ENCODE measurements at regions not wholly inside any gene's neighbourhood (a gene's known extent, or its start where the extent isn't known, plus 50 kb on each side); places are given as distances from the start of the nearest gene placed in this dataset.
A peak's percentile ranks its signal among the peaks of the same experiment; 100 is the strongest.

GRCh38 chr14:51487848-51488247 lies 163.9 kb upstream of the FRMD6 start:
- no peak overlapping the region for H3K9ac ChIP-seq (ENCODE audit: low read depth, low read length, poor library complexity, severe bottlenecking)

GRCh38 chr14:51488569-51489220 lies 163.0 kb upstream of the FRMD6 start:
- no peaks in the 10 kb centered on the region for H3K9me2 ChIP-seq (replicated peaks; ENCODE audit: low read depth, low read length)
- no peak for TF ChIP-seq EZH2phosphoT487 (IDR thresholded peaks at IDR 0.05; ENCODE audit: borderline replicate concordance)
- TF ChIP-seq, protein P1, sequence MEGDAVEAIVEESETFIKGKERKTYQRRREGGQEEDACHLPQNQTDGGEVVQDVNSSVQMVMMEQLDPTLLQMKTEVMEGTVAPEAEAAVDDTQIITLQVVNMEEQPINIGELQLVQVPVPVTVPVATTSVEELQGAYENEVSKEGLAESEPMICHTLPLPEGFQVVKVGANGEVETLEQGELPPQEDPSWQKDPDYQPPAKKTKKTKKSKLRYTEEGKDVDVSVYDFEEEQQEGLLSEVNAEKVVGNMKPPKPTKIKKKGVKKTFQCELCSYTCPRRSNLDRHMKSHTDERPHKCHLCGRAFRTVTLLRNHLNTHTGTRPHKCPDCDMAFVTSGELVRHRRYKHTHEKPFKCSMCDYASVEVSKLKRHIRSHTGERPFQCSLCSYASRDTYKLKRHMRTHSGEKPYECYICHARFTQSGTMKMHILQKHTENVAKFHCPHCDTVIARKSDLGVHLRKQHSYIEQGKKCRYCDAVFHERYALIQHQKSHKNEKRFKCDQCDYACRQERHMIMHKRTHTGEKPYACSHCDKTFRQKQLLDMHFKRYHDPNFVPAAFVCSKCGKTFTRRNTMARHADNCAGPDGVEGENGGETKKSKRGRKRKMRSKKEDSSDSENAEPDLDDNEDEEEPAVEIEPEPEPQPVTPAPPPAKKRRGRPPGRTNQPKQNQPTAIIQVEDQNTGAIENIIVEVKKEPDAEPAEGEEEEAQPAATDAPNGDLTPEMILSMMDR (conservative IDR thresholded peaks at IDR 0.05; ENCODE audit: low read length) = no peak
- no peaks in the 10 kb centered on the region for H3K36me3 ChIP-seq (ENCODE audit: insufficient read depth, low read length)
- H3K4me3 ChIP-seq (ENCODE audit: low read length, poor library complexity, severe bottlenecking) = no peak overlapping the region
- no peak overlapping the region for H2AFZ ChIP-seq (ENCODE audit: low read length)
- H3K4me1 ChIP-seq (ENCODE audit: insufficient read depth, low read length, poor library complexity, severe bottlenecking) = no peaks in the 10 kb centered on the region
- H3K79me2 ChIP-seq (ENCODE audit: insufficient read depth, low read length) = no peaks in the 10 kb centered on the region
- H3K4me2 ChIP-seq (ENCODE audit: low read depth, low read length, poor library complexity, severe bottlenecking) = no peak overlapping the region
- H3K9me3 ChIP-seq (ENCODE audit: insufficient read depth, low read depth, low read length) = no peaks in the 10 kb centered on the region
- no peak overlapping the region for H3K9ac ChIP-seq (ENCODE audit: low read depth, low read length, poor library complexity, severe bottlenecking)
- H3F3A ChIP-seq (ENCODE audit: low read depth) = no peaks in the 10 kb centered on the region
- no peaks in the 10 kb centered on the region for H3K27me3 ChIP-seq (ENCODE audit: insufficient read depth, low read length, poor library complexity, severe bottlenecking)
- no peaks in the 10 kb centered on the region for H4K20me1 ChIP-seq (ENCODE audit: insufficient read depth, low read length, poor library complexity, severe bottlenecking)

More at GRCh38 chr14:51487848-51488247, 163.9 kb upstream of the FRMD6 start:
- Histone ChIP-seq H3F3A (ENCODE audit: low read depth) (no peaks in the 10 kb centered on the region), H3K4me3 (ENCODE audit: low read length, poor library complexity, severe bottlenecking) (no peak overlapping the region), H4K20me1 (ENCODE audit: insufficient read depth, low read length, poor library complexity, severe bottlenecking) (no peaks in the 10 kb centered on the region), H3K9me3 (ENCODE audit: insufficient read depth, low read depth, low read length) (no peaks in the 10 kb centered on the region), H3K4me1 (ENCODE audit: insufficient read depth, low read length, poor library complexity, severe bottlenecking) (no peaks in the 10 kb centered on the region), H2AFZ (ENCODE audit: low read length) (no peak overlapping the region), H3K4me2 (ENCODE audit: low read depth, low read length, poor library complexity, severe bottlenecking) (no peak overlapping the region), H3K36me3 (ENCODE audit: insufficient read depth, low read length) (no peaks in the 10 kb centered on the region), H3K79me2 (ENCODE audit: insufficient read depth, low read length) (no peaks in the 10 kb centered on the region), H3K9me2 (replicated peaks; ENCODE audit: low read depth, low read length) (no peaks in the 10 kb centered on the region), H3K27me3 (ENCODE audit: insufficient read depth, low read length, poor library complexity, severe bottlenecking) (no peaks in the 10 kb centered on the region)
- TF ChIP-seq, protein P1 (conservative IDR thresholded peaks at IDR 0.05; ENCODE audit: low read length) = no peak
- TF ChIP-seq EZH2phosphoT487 (IDR thresholded peaks at IDR 0.05; ENCODE audit: borderline replicate concordance) = no peak

- no peaks in the 10 kb centered on the region for H3F3A ChIP-seq (ENCODE audit: low read depth)
- no peaks in the 10 kb centered on the region for H3K36me3 ChIP-seq (ENCODE audit: insufficient read depth, low read length)
- no peaks in the 10 kb centered on the region for H3K4me1 ChIP-seq (ENCODE audit: insufficient read depth, low read length, poor library complexity, severe bottlenecking)
- no peak overlapping the region for H3K4me2 ChIP-seq (ENCODE audit: low read depth, low read length, poor library complexity, severe bottlenecking)
- no peaks in the 10 kb centered on the region for H3K79me2 ChIP-seq (ENCODE audit: insufficient read depth, low read length)
- no peak overlapping the region for H3K9ac ChIP-seq (ENCODE audit: low read depth, low read length, poor library complexity, severe bottlenecking)
- no peaks in the 10 kb centered on the region for H3K27me3 ChIP-seq (ENCODE audit: insufficient read depth, low read length, poor library complexity, severe bottlenecking)
- TF ChIP-seq EZH2phosphoT487 (IDR thresholded peaks at IDR 0.05; ENCODE audit: borderline replicate concordance) = no peak
- TF ChIP-seq, protein P1 (conservative IDR thresholded peaks at IDR 0.05; ENCODE audit: low read length) = no peak
- no peaks in the 10 kb centered on the region for H3K9me2 ChIP-seq (replicated peaks; ENCODE audit: low read depth, low read length)
- H4K20me1 ChIP-seq (ENCODE audit: insufficient read depth, low read length, poor library complexity, severe bottlenecking) = no peaks in the 10 kb centered on the region
- no peak overlapping the region for H3K4me3 ChIP-seq (ENCODE audit: low read length, poor library complexity, severe bottlenecking)
- no peaks in the 10 kb centered on the region for H3K9me3 ChIP-seq (ENCODE audit: insufficient read depth, low read depth, low read length)
- peak overlapping the region; percentile 18; the same call in 1 of the 2 replicates for H2AFZ ChIP-seq (ENCODE audit: low read length)
These were observed 161.5 kb upstream of the FRMD6 start for GRCh38 chr14:51490205-51490604.
